GM21529 (cell line): ENCODE measurements at regions not wholly inside any gene's neighbourhood (a gene's known extent, or its start where the extent isn't known, plus 50 kb on each side); places are given as distances from the start of the nearest gene placed in this dataset.

ENCODE experiments used
- ATAC-seq: cut with Tn5 transposase; IDR thresholded peaks from one replicate; pipeline ENCODE4 v1.9.1; 2021; ENCODE audit not compliant: unreplicated experiment

GRCh38 chr9:2925016-2925415, 81.1 kb upstream of the PUM3 start:
- no peak for ATAC-seq

GRCh38 chr9:2924380-2924768, 80.5 kb upstream of the PUM3 start:
- no peak for ATAC-seq

GRCh38 chr9:2923766-2924379, 80.0 kb upstream of the PUM3 start:
- ATAC-seq = no peak

DNA sequence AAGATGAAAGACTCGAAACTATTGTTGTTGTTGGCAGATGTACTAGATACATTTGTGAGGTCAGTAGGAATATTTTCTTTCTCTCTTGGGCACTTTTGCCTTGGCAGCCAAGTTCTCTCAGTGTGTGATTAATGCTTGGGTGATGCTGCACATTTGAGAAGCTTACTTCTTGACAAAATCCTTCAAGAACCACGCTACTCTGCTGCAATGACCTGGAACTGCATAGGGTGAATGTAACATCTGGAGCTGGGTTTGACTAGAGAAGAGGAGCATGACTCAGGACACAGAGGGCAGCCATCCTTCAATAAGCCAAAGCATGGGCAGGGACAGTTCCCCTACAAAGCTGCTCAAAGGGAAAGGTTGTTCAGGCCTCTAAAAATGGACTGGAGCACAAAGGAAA, 75.5 kb upstream of the PUM3 start:
- no peak for ATAC-seq

- ATAC-seq = no peak
Observed at GRCh38 chr9:2916382-2916985, 72.6 kb upstream of the PUM3 start.

DNA sequence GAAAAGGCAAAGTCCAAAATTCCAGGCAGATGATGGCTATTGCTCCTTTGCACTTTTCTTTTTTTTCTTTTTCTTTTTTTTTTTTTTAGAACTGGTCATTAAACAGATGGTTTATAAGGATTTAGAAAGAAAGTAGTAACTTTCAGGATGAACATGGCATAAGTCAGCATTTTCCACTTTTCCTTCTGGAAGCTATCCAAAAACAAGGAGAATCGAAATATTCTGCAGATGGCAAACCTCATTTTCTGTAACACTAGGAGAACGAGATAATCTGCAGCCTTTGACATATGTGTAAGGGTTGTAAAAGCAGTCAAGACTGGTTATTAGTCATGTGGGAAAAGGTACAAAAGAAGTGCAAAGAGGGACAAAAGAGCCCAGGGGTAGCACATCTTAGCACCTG, 69.1 kb upstream of the PUM3 start:
- no peak for ATAC-seq

- ATAC-seq = no peak
Observed at GRCh38 chr9:2907411-2907810, 63.5 kb upstream of the PUM3 start.

DNA sequence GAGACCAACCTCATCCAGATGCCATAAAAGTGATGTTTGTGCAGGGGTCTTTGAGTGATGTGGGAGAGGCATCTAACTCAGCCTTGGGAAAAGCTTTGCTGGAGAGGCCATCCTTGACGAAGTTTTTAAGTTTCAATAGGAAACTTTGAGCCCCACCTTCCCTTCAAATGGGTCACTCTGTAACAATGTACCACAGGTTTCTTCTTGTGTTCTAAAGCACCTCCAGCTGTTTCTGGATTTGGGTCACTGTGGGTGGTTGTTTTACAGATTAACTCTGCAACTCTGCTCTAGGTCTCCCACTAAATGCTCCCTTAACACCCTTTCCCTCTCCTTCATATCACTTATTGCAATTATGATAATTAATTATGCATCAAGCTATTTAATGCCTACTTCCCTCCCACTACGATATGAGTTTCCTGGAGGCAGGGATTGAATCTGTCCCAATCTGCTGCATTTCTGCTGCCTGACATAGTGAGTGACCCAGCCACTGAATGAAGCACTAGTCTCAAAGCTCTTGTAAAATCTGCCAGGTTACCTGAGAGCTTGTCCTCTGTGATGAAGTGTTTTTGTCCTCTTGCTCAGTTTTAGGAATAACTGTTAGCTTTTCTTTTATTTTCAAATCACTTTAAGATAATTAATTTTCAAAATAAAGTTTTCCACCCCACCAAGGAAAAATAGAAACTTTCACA, 60.5 kb upstream of the PUM3 start:
- no peak for ATAC-seq
